ENCODE measurements at regions not wholly inside any gene's neighbourhood (a gene's known extent, or its start where the extent isn't known, plus 50 kb on each side); places are given as distances from the start of the nearest gene placed in this dataset.

GRCh38 chr2:212728717-212729116 lies 190.1 kb upstream of the ERBB4 start:
- TF ChIP-seq EP300 (IDR thresholded peaks at IDR 0.05), result no peak
- TF ChIP-seq POLR2A (IDR thresholded peaks at IDR 0.05), result no peak
